PC-9 (cell line): ENCODE measurements at regions not wholly inside any gene's neighbourhood (a gene's known extent, or its start where the extent isn't known, plus 50 kb on each side); places are given as distances from the start of the nearest gene placed in this dataset.
"Not testable (repeated sequence)": the region's sequence is repeated elsewhere in the genome, so short reads cannot be mapped to it uniquely, and the experiment has no call there.

Source experiments
- BruUV-seq: library from RNA; stranded (reverse); fragments of 400-500 nt; replicated peaks from 2 replicates; lab custom pipeline; 2021; lab: Mats Ljungman, UMichigan
- CTCF ChIA-PET: fragments of 300-600 bp; sonication (Branson Sonifier 250); formaldehyde crosslinking; loops from one replicate; lab custom pipeline; 2022; ENCODE audit warnings: antibody characterized with exemption; lab: Charles Lee
- POLR2A ChIA-PET: fragments of 300-600 bp; sonication (Branson Sonifier 250); formaldehyde crosslinking; loops from one replicate; lab custom pipeline; 2022; ENCODE audit warnings: antibody characterized with exemption; ENCODE audit not compliant: unreplicated experiment; lab: Charles Lee
- DNase-seq, 2 experiments: peaks; one replicate each; pipeline versions ENCODE4 v3.0.0 to v3.0.0-alpha.2; 2015 to 2022; ENCODE audit warnings: mixed read lengths in 1 of 2
- H2AFZ ChIP-seq: fragments of 200-600 bp; sonication (generic); 2 replicates; pipeline ENCODE4 v1.8.1; 2017; ENCODE audit warnings: antibody characterized with exemption
- H3F3A ChIP-seq: fragments of 200-600 bp; sonication (generic); 2 replicates; pipeline ENCODE4 v1.8.1; 2017; ENCODE audit warnings: antibody characterized with exemption, mild to moderate bottlenecking, low read depth; ENCODE audit not compliant: insufficient read depth
- H3K27ac ChIP-seq: fragments of 200-600 bp; sonication (generic); 2 replicates; pipeline ENCODE4 v1.6.1; 2016; ENCODE audit warnings: mixed run types
- H3K27me3 ChIP-seq: fragments of 200-600 bp; sonication (generic); 2 replicates; pipeline ENCODE4 v1.6.1; 2016; ENCODE audit warnings: low read depth, mixed run types; ENCODE audit not compliant: insufficient read depth
- H3K36me3 ChIP-seq: fragments of 200-600 bp; sonication (generic); 2 replicates; pipeline ENCODE4 v1.6.1; 2016; ENCODE audit warnings: low read depth, mixed run types
- H3K4me1 ChIP-seq: fragments of 200-600 bp; sonication (generic); replicated peaks from 2 replicates; pipeline ENCODE4 v1.6.1; 2016; ENCODE audit warnings: mixed run types; ENCODE audit not compliant: insufficient read depth
- H3K4me2 ChIP-seq: fragments of 200-600 bp; sonication (generic); 2 replicates; pipeline ENCODE4 v1.6.1; 2017; ENCODE audit warnings: mixed run types
- H3K4me3 ChIP-seq: fragments of 200-600 bp; sonication (generic); 2 replicates; pipeline ENCODE4 v1.6.1; 2016; ENCODE audit warnings: mixed run types
- H3K79me2 ChIP-seq: fragments of 200-600 bp; sonication (generic); 2 replicates; pipeline ENCODE4 v1.6.1; 2017; ENCODE audit warnings: low read depth, mixed run types
- H3K9me2 ChIP-seq: fragments of 200-600 bp; sonication (generic); 2 replicates; pipeline ENCODE4 v1.8.1; 2017; ENCODE audit warnings: mild to moderate bottlenecking; ENCODE audit not compliant: insufficient read depth
- H3K9me3 ChIP-seq: fragments of 200-600 bp; sonication (generic); 2 replicates; pipeline ENCODE4 v1.8.1; 2016; ENCODE audit warnings: low read depth; ENCODE audit not compliant: insufficient read depth
- H4K20me1 ChIP-seq: fragments of 200-600 bp; sonication (generic); 2 replicates; pipeline ENCODE4 v1.8.1; 2017; ENCODE audit not compliant: insufficient read depth
- EZH2 ChIP-seq: fragments of 200-600 bp; sonication (generic); IDR thresholded peaks from 2 replicates; pipeline ENCODE4 v1.8.0; 2017; ENCODE audit warnings: antibody characterized with exemption, low read depth
- intact Hi-C: fragments of 100-400 bp; cut with micrococcal nuclease; formaldehyde crosslinking; loops from one replicate; pipeline ENCODE4 v1.10.0; 2022; ENCODE audit not compliant: unreplicated experiment
- TF ChIP-seq, protein P1 (sequence below): fragments of 200-600 bp; sonication (generic); conservative IDR thresholded peaks from 2 replicates; pipeline ENCODE4 v1.6.1; 2017; ENCODE audit warnings: mixed run types, antibody characterized with exemption, mild to moderate bottlenecking, moderate library complexity

DNA sequence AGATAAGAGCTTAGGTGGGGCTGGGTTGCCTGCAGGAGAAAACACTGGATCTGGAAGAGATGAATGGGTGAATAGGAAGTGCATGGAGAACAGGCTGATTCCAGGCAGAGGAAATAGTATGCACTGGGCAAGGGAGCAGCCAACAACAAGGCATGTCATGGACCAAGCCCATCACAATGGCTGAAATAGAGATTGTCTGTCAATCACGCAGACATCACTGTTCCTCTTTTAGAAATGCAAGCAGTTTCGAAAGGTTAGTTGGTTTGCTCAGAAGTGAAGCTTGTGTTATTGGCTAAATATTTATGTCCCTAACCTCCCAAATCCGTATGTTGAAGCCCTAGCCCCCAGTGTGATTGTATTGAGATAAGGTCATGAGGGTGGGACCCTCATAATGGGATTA lies 621.7 kb upstream of the CDH11 start:
- Histone ChIP-seq H3K27me3 (peaks cover 19% of the 10 kb centered on the region), H3K4me2 (no peak overlapping the region), H3K27ac (no peak overlapping the region), H3K4me3 (no peak overlapping the region), H3K9me3 (no peaks in the 10 kb centered on the region), H3K79me2 (no peaks in the 10 kb centered on the region), H3K4me1 (no peaks in the 10 kb centered on the region), H2AFZ (no peak overlapping the region), H4K20me1 (no peaks in the 10 kb centered on the region), H3K36me3 (no peaks in the 10 kb centered on the region), H3K9me2 (no peaks in the 10 kb centered on the region), H3F3A (no peaks in the 10 kb centered on the region)
- intact Hi-C loops = no loop called here
- DNase-seq = no peak
- POLR2A ChIA-PET = no interaction called here
- BruUV-seq = no TSS peak
- CTCF ChIA-PET = no interaction called here
- TF ChIP-seq, protein P1, sequence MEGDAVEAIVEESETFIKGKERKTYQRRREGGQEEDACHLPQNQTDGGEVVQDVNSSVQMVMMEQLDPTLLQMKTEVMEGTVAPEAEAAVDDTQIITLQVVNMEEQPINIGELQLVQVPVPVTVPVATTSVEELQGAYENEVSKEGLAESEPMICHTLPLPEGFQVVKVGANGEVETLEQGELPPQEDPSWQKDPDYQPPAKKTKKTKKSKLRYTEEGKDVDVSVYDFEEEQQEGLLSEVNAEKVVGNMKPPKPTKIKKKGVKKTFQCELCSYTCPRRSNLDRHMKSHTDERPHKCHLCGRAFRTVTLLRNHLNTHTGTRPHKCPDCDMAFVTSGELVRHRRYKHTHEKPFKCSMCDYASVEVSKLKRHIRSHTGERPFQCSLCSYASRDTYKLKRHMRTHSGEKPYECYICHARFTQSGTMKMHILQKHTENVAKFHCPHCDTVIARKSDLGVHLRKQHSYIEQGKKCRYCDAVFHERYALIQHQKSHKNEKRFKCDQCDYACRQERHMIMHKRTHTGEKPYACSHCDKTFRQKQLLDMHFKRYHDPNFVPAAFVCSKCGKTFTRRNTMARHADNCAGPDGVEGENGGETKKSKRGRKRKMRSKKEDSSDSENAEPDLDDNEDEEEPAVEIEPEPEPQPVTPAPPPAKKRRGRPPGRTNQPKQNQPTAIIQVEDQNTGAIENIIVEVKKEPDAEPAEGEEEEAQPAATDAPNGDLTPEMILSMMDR = no peak
- TF ChIP-seq EZH2 = no peak

DNA sequence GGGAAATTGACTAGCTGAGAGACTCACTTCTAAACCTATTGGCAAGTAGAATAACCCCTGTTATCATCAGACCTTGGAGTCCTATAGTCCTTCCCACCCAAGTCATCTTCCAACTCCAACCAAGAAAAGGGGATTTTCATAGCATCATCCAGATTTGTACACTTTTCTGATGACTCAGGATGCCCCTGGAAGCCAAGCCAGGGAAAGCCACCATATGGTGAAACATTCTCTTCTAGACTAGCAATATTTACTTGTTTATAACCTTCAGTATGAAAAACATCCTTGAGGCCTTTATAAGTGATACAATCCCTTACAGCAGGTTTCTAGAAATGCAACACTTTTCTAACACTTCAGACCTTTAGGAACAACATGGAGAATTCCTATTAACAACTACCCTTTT lies 618.8 kb upstream of the CDH11 start:
- Histone ChIP-seq H2AFZ (no peak overlapping the region), H3K4me3 (no peak overlapping the region), H3K4me2 (no peak overlapping the region), H3K27me3 (peaks cover 1% of the 10 kb centered on the region; the same call in 1 of the 2 replicates), H3K4me1 (no peaks in the 10 kb centered on the region), H4K20me1 (no peaks in the 10 kb centered on the region; the same call in 1 of the 2 replicates), H3K79me2 (no peaks in the 10 kb centered on the region), H3K9me2 (no peaks in the 10 kb centered on the region), H3F3A (no peaks in the 10 kb centered on the region), H3K36me3 (no peaks in the 10 kb centered on the region), H3K27ac (no peak overlapping the region), H3K9me3 (no peaks in the 10 kb centered on the region)
- intact Hi-C loops = no loop called here
- ChIA-PET POLR2A (no interaction called here), CTCF (no interaction called here)
- no TSS peak for BruUV-seq
- TF ChIP-seq, protein P1 = no peak
- TF ChIP-seq EZH2 = no peak
- no peak for DNase-seq

DNA sequence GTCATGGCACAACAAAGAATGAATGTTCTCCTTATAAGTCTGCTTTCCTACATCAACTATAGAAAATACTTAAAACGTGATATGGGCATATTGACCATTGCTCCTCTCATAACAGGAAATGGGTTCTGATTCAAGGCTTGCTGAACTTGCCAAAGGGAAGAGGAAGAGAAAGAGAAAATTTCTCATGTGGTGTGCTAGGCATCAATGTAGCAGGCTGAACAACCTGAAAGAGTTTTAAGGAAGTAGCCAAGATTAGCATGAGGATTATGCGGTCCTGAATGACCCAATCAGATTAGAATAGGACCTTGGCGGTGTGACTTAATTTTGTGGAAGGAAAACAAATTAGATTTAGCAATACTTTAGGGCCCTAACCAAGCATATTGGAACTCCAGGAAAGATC lies 617.7 kb upstream of the CDH11 start:
- BruUV-seq = no TSS peak
- Histone ChIP-seq H3K36me3 (no peaks in the 10 kb centered on the region), H4K20me1 (no peaks in the 10 kb centered on the region; the same call in 1 of the 2 replicates), H3K4me2 (no peak overlapping the region), H3K4me1 (no peaks in the 10 kb centered on the region), H3K27ac (no peak overlapping the region), H3K4me3 (no peak overlapping the region), H3K27me3 (no peaks in the 10 kb centered on the region; the same call in 1 of the 2 replicates), H3K9me2 (no peaks in the 10 kb centered on the region), H3K9me3 (no peaks in the 10 kb centered on the region), H2AFZ (no peak overlapping the region), H3K79me2 (no peaks in the 10 kb centered on the region), H3F3A (no peaks in the 10 kb centered on the region)
- ChIA-PET CTCF (no interaction called here), POLR2A (no interaction called here)
- DNase-seq = no peak
- intact Hi-C loops = no loop called here
- no peak for TF ChIP-seq EZH2

DNA sequence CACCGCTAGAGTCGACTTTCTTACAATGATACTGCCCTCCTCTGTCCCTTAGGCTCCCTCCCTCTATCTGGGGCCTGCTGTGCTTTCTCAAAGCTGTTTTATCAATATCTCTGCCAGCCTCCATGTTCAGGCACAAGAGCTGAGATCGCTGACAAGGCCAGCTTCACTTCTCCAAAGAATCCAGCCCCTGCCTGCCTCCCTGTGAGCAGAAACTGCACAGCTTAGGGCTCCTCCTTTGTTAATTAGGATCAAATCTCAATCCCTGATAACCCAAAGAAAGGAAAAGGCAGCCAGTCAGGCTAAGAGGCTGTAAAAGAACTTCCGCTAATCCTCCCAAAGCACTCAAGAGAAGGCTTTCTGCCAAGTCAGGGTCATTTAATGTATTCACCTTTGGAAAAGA lies 616.0 kb upstream of the CDH11 start:
- BruUV-seq = no TSS peak
- no peaks in the 10 kb centered on the region; the same call in 1 of the 2 replicates for H4K20me1 ChIP-seq
- no peaks in the 10 kb centered on the region for H3K36me3 ChIP-seq
- no peaks in the 10 kb centered on the region for H3K9me2 ChIP-seq
- H3K27me3 ChIP-seq = no peaks in the 10 kb centered on the region; the same call in 1 of the 2 replicates
- no peaks in the 10 kb centered on the region for H3K4me1 ChIP-seq
- DNase-seq = no peak
- POLR2A ChIA-PET = no interaction called here
- no peaks in the 10 kb centered on the region for H3K79me2 ChIP-seq
- CTCF ChIA-PET = no interaction called here
- no peak overlapping the region for H3K4me3 ChIP-seq
- no peak overlapping the region for H3K27ac ChIP-seq
- H3K9me3 ChIP-seq = no peaks in the 10 kb centered on the region
- intact Hi-C loops = no loop called here
- H3F3A ChIP-seq = no peaks in the 10 kb centered on the region
- TF ChIP-seq, protein P1 = no peak
- TF ChIP-seq EZH2 = no peak
- H2AFZ ChIP-seq = no peak overlapping the region
- no peak overlapping the region for H3K4me2 ChIP-seq

DNA sequence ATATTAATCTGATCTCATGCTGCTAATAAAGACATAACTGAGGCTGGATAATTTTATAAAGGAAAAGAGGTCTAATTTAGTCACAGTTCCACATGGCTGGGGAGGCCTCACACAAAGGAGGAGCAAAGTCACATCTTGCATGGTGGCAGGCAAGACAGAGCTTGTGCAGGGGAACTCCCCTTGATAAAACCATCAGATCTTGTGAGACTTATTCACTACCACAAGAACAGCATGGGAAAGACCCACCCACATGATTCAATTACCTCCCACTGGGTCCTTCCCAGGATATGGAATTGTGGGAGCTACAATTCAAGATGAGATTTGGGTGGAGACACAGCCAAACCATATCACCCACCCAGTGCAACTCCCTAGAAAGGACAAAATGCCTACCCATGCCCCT lies 613.8 kb upstream of the CDH11 start:
- H3K4me2 ChIP-seq, CTCF ChIA-PET, H3F3A ChIP-seq, H4K20me1 ChIP-seq, H3K9me2 ChIP-seq, POLR2A ChIA-PET, DNase-seq, H2AFZ ChIP-seq, H3K79me2 ChIP-seq, H3K36me3 ChIP-seq, H3K4me1 ChIP-seq, intact Hi-C loops, H3K27ac ChIP-seq, H3K9me3 ChIP-seq, H3K27me3 ChIP-seq, BruUV-seq, H3K4me3 ChIP-seq: not testable (repeated sequence)
